Spleen (tissue), 7 donors: ENCODE measurements at regions not wholly inside any gene's neighbourhood (a gene's known extent, or its start where the extent isn't known, plus 50 kb on each side); places are given as distances from the start of the nearest gene placed in this dataset.

Source experiments
- CTCF ChIP-seq, 11 experiments: fragments of 200-600 bp in 7 of 11; fragments of 450-650 bp in 4 of 11; sonication (generic) in 4 of 11; IDR thresholded peaks in 8 of 11; conservative IDR thresholded peaks in 3 of 11; 1 replicate in 7 of 11; 2 replicates in 4 of 11; pipeline versions ENCODE4 v1.4.0 to v1.8.0; 2016 to 2021; ENCODE audit warnings: antibody characterized with exemption in 11 of 11, inconsistent platforms in 4 of 11, mild to moderate bottlenecking in 1 of 11
- POLR2A ChIP-seq, 3 donors: fragments of 450-650 bp; IDR thresholded peaks; one replicate each; pipeline ENCODE4 v1.5.1; 2017; ENCODE audit warnings: antibody characterized with exemption in 3 of 3, mild to moderate bottlenecking in 1 of 3
- POLR2AphosphoS5 ChIP-seq, 3 donors: sonication (generic); formaldehyde crosslinking; IDR thresholded peaks; one replicate each; pipeline ENCODE4 v1.5.1; 2017; ENCODE audit warnings: antibody characterized with exemption in 3 of 3
- donor health status: DM: no; HTN: no; CAD: no; lungs with moderate emphysema.
- donor health status: DM: no; HTN: no; CAD: no.
- donor health status: DM: no; HTN: no; CAD: no.

GRCh38 chr5:110361471-110361870 lies 365.0 kb downstream of the TMEM232 start:
- TF ChIP-seq CTCF (IDR thresholded peaks at IDR 0.05 in 8 of 11, conservative IDR thresholded peaks at IDR 0.05 in 3 of 11) (no peak), POLR2A (IDR thresholded peaks at IDR 0.05) (no peak), POLR2AphosphoS5 (IDR thresholded peaks at IDR 0.05) (no peak)
